IMR-90 (cell line): ENCODE measurements at regions not wholly inside any gene's neighbourhood (a gene's known extent, or its start where the extent isn't known, plus 50 kb on each side); places are given as distances from the start of the nearest gene placed in this dataset.

ENCODE experiments used
- ATAC-seq: fragments of 200-7000 bp; cut with Tn5 transposase; 2 replicates; pipeline ENCODE4 v1.9.1; 2020; ENCODE audit warnings: low read depth, mild to moderate bottlenecking, moderate library complexity
- BruUV-seq: library from RNA; stranded (reverse); fragments of 400-500 nt; replicated peaks from 2 replicates; lab custom pipeline; 2021; lab: Mats Ljungman, UMichigan
- CTCF ChIA-PET: fragments of 300-600 bp; formaldehyde crosslinking; extraction: SDS; loops from one replicate; lab custom pipeline; 2021; ENCODE audit warnings: antibody characterized with exemption; lab: Yijun Ruan, JAX
- POLR2A ChIA-PET: fragments of 300-600 bp; sonication (Branson Sonifier 250); formaldehyde crosslinking; loops from one replicate; lab custom pipeline; 2022; ENCODE audit warnings: antibody characterized with exemption; ENCODE audit not compliant: unreplicated experiment; lab: Charles Lee
- DNase-seq: peaks from one replicate; pipeline ENCODE4 v3.0.0; 2013
- H2AFZ ChIP-seq: replicated peaks from 2 replicates; pipeline ENCODE3; 2013; ENCODE audit warnings: low read length, mild to moderate bottlenecking; ENCODE audit not compliant: poor library complexity
- H2AK5ac ChIP-seq: 2 replicates; pipeline ENCODE4 v1.6.1; 2013; ENCODE audit warnings: low read depth, low read length, inconsistent platforms
- H2AK9ac ChIP-seq: replicated peaks from 2 replicates; pipeline ENCODE3; 2013; ENCODE audit warnings: mild to moderate bottlenecking, low read depth, low read length, moderate library complexity; ENCODE audit not compliant: poor library complexity
- H2BK120ac ChIP-seq: 2 replicates; pipeline ENCODE4 v1.6.1; 2013; ENCODE audit warnings: low read depth, low read length, inconsistent platforms
- H2BK15ac ChIP-seq: 3 replicates; pipeline ENCODE4 v1.6.1; 2013; ENCODE audit warnings: low read depth, low read length, inconsistent platforms
- H2BK20ac ChIP-seq: 2 replicates; pipeline ENCODE4 v1.6.1; 2013; ENCODE audit warnings: low read depth, mild to moderate bottlenecking, inconsistent platforms, low read length, moderate library complexity
- H2BK5ac ChIP-seq: 2 replicates; pipeline ENCODE4 v1.6.1; 2013; ENCODE audit warnings: mild to moderate bottlenecking, low read depth, low read length, inconsistent platforms; ENCODE audit not compliant: poor library complexity, severe bottlenecking
- H3K14ac ChIP-seq: replicated peaks from 2 replicates; pipeline ENCODE4 v1.6.1; 2013; ENCODE audit warnings: low read depth, low read length, inconsistent platforms
- H3K18ac ChIP-seq: 2 replicates; pipeline ENCODE4 v1.6.1; 2013; ENCODE audit warnings: low read depth, low read length, control low read depth
- H3K23ac ChIP-seq: 2 replicates; pipeline ENCODE4 v1.6.1; 2013; ENCODE audit warnings: low read depth, low read length, inconsistent platforms
- H3K27ac ChIP-seq: 2 replicates; pipeline ENCODE4 v1.5.1; 2013; ENCODE audit warnings: mild to moderate bottlenecking, control low read depth, low read length; ENCODE audit not compliant: insufficient read depth
- H3K27me3 ChIP-seq: 2 replicates; pipeline ENCODE4 v1.6.1; 2013; ENCODE audit warnings: low read length; ENCODE audit not compliant: control insufficient read depth, insufficient read depth
- H3K36me3 ChIP-seq: 2 replicates; pipeline ENCODE4 v1.6.1; 2013; ENCODE audit warnings: low read length, mixed read lengths; ENCODE audit not compliant: control insufficient read depth, insufficient read depth
- H3K4ac ChIP-seq: 2 replicates; pipeline ENCODE4 v1.6.1; 2013; ENCODE audit warnings: low read depth, low read length, inconsistent platforms
- H3K4me1 ChIP-seq: 2 replicates; pipeline ENCODE4 v1.6.1; 2013; ENCODE audit warnings: low read length, mixed read lengths; ENCODE audit not compliant: control insufficient read depth, insufficient read depth
- H3K4me2 ChIP-seq: 2 replicates; pipeline ENCODE4 v1.6.1; 2013; ENCODE audit warnings: low read depth, mild to moderate bottlenecking, control low read depth, low read length, moderate library complexity
- H3K4me3 ChIP-seq: 2 replicates; pipeline ENCODE4 v1.5.1; 2013; ENCODE audit warnings: low read depth, mild to moderate bottlenecking, control low read depth, low read length, moderate library complexity; ENCODE audit not compliant: insufficient read depth
- H3K56ac ChIP-seq: 2 replicates; pipeline ENCODE4 v1.6.1; 2013; ENCODE audit warnings: low read length, inconsistent platforms; ENCODE audit not compliant: insufficient read depth; ENCODE audit errors: extremely low read depth
- H3K79me1 ChIP-seq, 2 experiments: 2 replicates each; pipeline ENCODE4 v1.6.1; 2013; ENCODE audit warnings: low read length in 2 of 2, inconsistent platforms in 1 of 2, low read depth in 1 of 2
- H3K9ac ChIP-seq: 2 replicates; pipeline ENCODE4 v1.6.1; 2013; ENCODE audit warnings: low read depth, low read length, control low read depth
- H3K9me1 ChIP-seq: 2 replicates; pipeline ENCODE4 v1.6.1; 2013; ENCODE audit warnings: low read length, inconsistent platforms; ENCODE audit not compliant: insufficient read depth
- H3K9me3 ChIP-seq: 2 replicates; pipeline ENCODE4 v1.6.1; 2013; ENCODE audit warnings: low read length; ENCODE audit not compliant: control insufficient read depth, insufficient read depth
- H4K20me1 ChIP-seq: 2 replicates; pipeline ENCODE4 v1.6.1; 2013; ENCODE audit warnings: low read length, inconsistent platforms; ENCODE audit not compliant: insufficient read depth
- H4K5ac ChIP-seq: 2 replicates; pipeline ENCODE4 v1.6.1; 2013; ENCODE audit warnings: mild to moderate bottlenecking, low read depth, low read length, control low read depth
- H4K8ac ChIP-seq, 2 experiments: 2 replicates each; pipeline ENCODE4 v1.6.1; 2013; ENCODE audit warnings: low read depth in 2 of 2, low read length in 2 of 2, control low read depth in 1 of 2, inconsistent platforms in 1 of 2
- H4K91ac ChIP-seq: 2 replicates; pipeline ENCODE4 v1.6.1; 2013; ENCODE audit warnings: low read depth, low read length, inconsistent platforms; ENCODE audit not compliant: insufficient read depth
- CEBPB ChIP-seq: IDR thresholded peaks from 2 replicates; pipeline ENCODE4 v1.6.1; 2012; ENCODE audit warnings: low read depth, low read length, improper control_type of control experiment
- CHD1 ChIP-seq: IDR thresholded peaks from 2 replicates; pipeline ENCODE4 v1.6.1; 2012; ENCODE audit warnings: low read depth, low read length, improper control_type of control experiment
- FOS ChIP-seq: fragments of 150-350 bp; IDR thresholded peaks from 2 replicates; pipeline ENCODE4 v1.6.1; 2016; ENCODE audit warnings: low read depth, low read length
- MAZ ChIP-seq: IDR thresholded peaks from 2 replicates; pipeline ENCODE4 v1.6.1; 2012; ENCODE audit warnings: low read depth, mild to moderate bottlenecking, low read length, improper control_type of control experiment, moderate library complexity, borderline replicate concordance
- NFE2L2 ChIP-seq: fragments of 150-350 bp; IDR thresholded peaks from 2 replicates; pipeline ENCODE4 v1.6.1; 2016; ENCODE audit warnings: low read depth, mild to moderate bottlenecking, low read length
- POLR2A ChIP-seq: IDR thresholded peaks from 2 replicates; pipeline ENCODE4 v1.6.1; 2012; ENCODE audit warnings: mild to moderate bottlenecking, low read depth, low read length
- WGBS, 2 experiments: methylation state at CpG; one replicate each; pipeline versions ENCODE4 v1.1.5 to v1.1.7; 2013; ENCODE audit warnings: missing lambda C conversion rate in 2 of 2; ENCODE audit not compliant: insufficient read length in 1 of 2; ENCODE audit errors: extremely low coverage in 2 of 2; 5-methylcytosine and 5-hydroxymethylcytosine counted together
- dilution Hi-C: fragments of 300-500 bp; cut with HindIII; formaldehyde crosslinking; loops from one replicate; pipeline ENCODE4 v1.14.3; 2018; ENCODE audit warnings: low sequenced_read_pairs; ENCODE audit not compliant: unreplicated experiment
- in situ Hi-C: fragments of 300-500 bp; cut with MboI; formaldehyde crosslinking; loops from 3 replicates; pipeline ENCODE4 v1.14.3; 2019; ENCODE audit warnings: low sequenced_read_pairs, inconsistent platforms, mixed read lengths
- intact Hi-C: fragments of 100-400 bp; cut with micrococcal nuclease; formaldehyde crosslinking; loops from 2 replicates; pipeline ENCODE4 v1.10.0; 2022

GRCh38 chr4:125445525-125445924 lies 130.8 kb downstream of the FAT4 start:
- no peak overlapping the region for H2BK120ac ChIP-seq
- no peak overlapping the region for H3K18ac ChIP-seq
- no peak overlapping the region for H2BK15ac ChIP-seq
- H3K36me3 ChIP-seq, result peaks cover 9% of the 10 kb centered on the region
- H3K4ac ChIP-seq, result no peak overlapping the region
- BruUV-seq, result no TSS peak
- in situ Hi-C loops, result no loop called here
- no peaks in the 10 kb centered on the region for H3K4me1 ChIP-seq
- DNase-seq, result no peak
- no peaks in the 10 kb centered on the region for H3K9me3 ChIP-seq
- no peak for ATAC-seq
- no peak overlapping the region for H2AK5ac ChIP-seq
- no peak overlapping the region for H3K9ac ChIP-seq
- no peaks in the 10 kb centered on the region for H3K27me3 ChIP-seq
- TF ChIP-seq NFE2L2, result no peak
- TF ChIP-seq MAZ, result no peak
- no peak for TF ChIP-seq FOS
- no peak for TF ChIP-seq POLR2A
- TF ChIP-seq CEBPB, result no peak
- TF ChIP-seq CHD1, result no peak
- H3K4me2 ChIP-seq, result no peak overlapping the region
- H2BK20ac ChIP-seq, result no peak overlapping the region
- no peak overlapping the region for H3K4me3 ChIP-seq
- no peaks in the 10 kb centered on the region for H4K20me1 ChIP-seq
- H3K9me1 ChIP-seq, result no peaks in the 10 kb centered on the region
- H3K56ac ChIP-seq, result no peak overlapping the region
- no peak overlapping the region for H4K8ac ChIP-seq
- H4K5ac ChIP-seq, result no peak overlapping the region
- no peak overlapping the region for H3K14ac ChIP-seq
- no peak overlapping the region for H3K27ac ChIP-seq
- no peak overlapping the region for H4K91ac ChIP-seq
- H3K23ac ChIP-seq, result no peak overlapping the region
- H3K79me1 ChIP-seq, result no peaks in the 10 kb centered on the region; a peak in 1 of 4 replicates
- dilution Hi-C loops, result no loop called here
- CTCF ChIA-PET, result interaction anchor here (0.6 kb wide), 1 partner anchor 1124 kb away, joined by 4 read pairs; no protein-coding TSS in a partner anchor
- no peak overlapping the region for H2BK5ac ChIP-seq
- intact Hi-C loops, result no loop called here
- WGBS, 2 experiments, result no CpG with 5 or more reads among the region's 1 CpG
- POLR2A ChIA-PET, result no interaction called here
- no peak overlapping the region for H2AFZ ChIP-seq
- no peak overlapping the region for H2AK9ac ChIP-seq
